ENCODE measurements at regions not wholly inside any gene's neighbourhood (a gene's known extent, or its start where the extent isn't known, plus 50 kb on each side); places are given as distances from the start of the nearest gene placed in this dataset.

GRCh38 chr1:61627365-61627764 lies 97.6 kb downstream of the TM2D1 start:
- Mint-ChIP-seq H3K4me3 (no peak overlapping the region), H3K9me3 (no peaks in the 10 kb centered on the region), H3K27ac (no peak overlapping the region), H3K4me1 (no peaks in the 10 kb centered on the region), H3K27me3 (peaks cover 6% of the 10 kb centered on the region), H3K36me3 (no peaks in the 10 kb centered on the region)
- DNase-seq = no peak
- POLR2A ChIA-PET = no interaction called here
- ATAC-seq (ENCODE audit: low read depth) = no peak

- Mint-ChIP-seq H3K36me3 (no peaks in the 10 kb centered on the region), H3K27ac (no peak overlapping the region), H3K4me1 (no peaks in the 10 kb centered on the region), H3K27me3 (peaks cover 5% of the 10 kb centered on the region), H3K9me3 (no peaks in the 10 kb centered on the region), H3K4me3 (no peak overlapping the region)
- DNase-seq (no peak), ATAC-seq (ENCODE audit: low read depth) (no peak)
- POLR2A ChIA-PET = no interaction called here
These were observed 98.1 kb downstream of the TM2D1 start for GRCh38 chr1:61626816-61627215.

- Mint-ChIP-seq H3K36me3 (no peaks in the 10 kb centered on the region), H3K27me3 (no peaks in the 10 kb centered on the region), H3K9me3 (no peaks in the 10 kb centered on the region), H3K27ac (no peak overlapping the region), H3K4me1 (no peaks in the 10 kb centered on the region), H3K4me3 (no peak overlapping the region)
- POLR2A ChIA-PET = no interaction called here
- no peak for DNase-seq
- ATAC-seq (ENCODE audit: low read depth) = no peak
These were observed 101.1 kb downstream of the TM2D1 start for GRCh38 chr1:61623852-61624251.

- POLR2A ChIA-PET = no interaction called here
- Mint-ChIP-seq H3K4me1 (no peaks in the 10 kb centered on the region), H3K4me3 (no peak overlapping the region), H3K27me3 (no peaks in the 10 kb centered on the region), H3K9me3 (no peaks in the 10 kb centered on the region), H3K27ac (no peak overlapping the region), H3K36me3 (no peaks in the 10 kb centered on the region)
- ATAC-seq (ENCODE audit: low read depth) (no peak), DNase-seq (no peak)
These were observed 104.4 kb downstream of the TM2D1 start for GRCh38 chr1:61620536-61620935.

GRCh38 chr1:61618755-61619154 lies 106.2 kb downstream of the TM2D1 start:
- Mint-ChIP-seq H3K9me3 (no peaks in the 10 kb centered on the region), H3K27ac (no peak overlapping the region), H3K4me1 (no peaks in the 10 kb centered on the region), H3K4me3 (no peak overlapping the region), H3K27me3 (peaks cover 2% of the 10 kb centered on the region), H3K36me3 (no peaks in the 10 kb centered on the region)
- DNase-seq (no peak), ATAC-seq (ENCODE audit: low read depth) (no peak)
- POLR2A ChIA-PET = interaction anchor here (0.7 kb wide), 1 partner anchor 204 kb away, joined by 3 read pairs; no protein-coding TSS in a partner anchor

- DNase-seq (no peak), ATAC-seq (ENCODE audit: low read depth) (no peak)
- no peaks in the 10 kb centered on the region for H3K36me3 Mint-ChIP-seq
- H3K9me3 Mint-ChIP-seq = no peaks in the 10 kb centered on the region
- POLR2A ChIA-PET = no interaction called here
- peaks cover 2% of the 10 kb centered on the region for H3K27me3 Mint-ChIP-seq
- H3K27ac Mint-ChIP-seq = no peak overlapping the region
- H3K4me1 Mint-ChIP-seq = no peaks in the 10 kb centered on the region
- no peak overlapping the region for H3K4me3 Mint-ChIP-seq
These were observed 106.7 kb downstream of the TM2D1 start for GRCh38 chr1:61618193-61618592.

GRCh38 chr1:61616830-61617229 lies 108.1 kb downstream of the TM2D1 start:
- no peak for DNase-seq
- no peak overlapping the region for H3K4me3 Mint-ChIP-seq
- no peak overlapping the region for H3K27ac Mint-ChIP-seq
- no peaks in the 10 kb centered on the region for H3K9me3 Mint-ChIP-seq
- H3K4me1 Mint-ChIP-seq = no peaks in the 10 kb centered on the region
- H3K36me3 Mint-ChIP-seq = no peaks in the 10 kb centered on the region
- H3K27me3 Mint-ChIP-seq = peaks cover 2% of the 10 kb centered on the region
- POLR2A ChIA-PET = no interaction called here
- no peak for ATAC-seq (ENCODE audit: low read depth)

GRCh38 chr1:61612602-61613001 lies 112.3 kb downstream of the TM2D1 start:
- H3K27me3 Mint-ChIP-seq = peaks cover 2% of the 10 kb centered on the region
- ATAC-seq (ENCODE audit: low read depth) (no peak), DNase-seq (no peak)
- no peak overlapping the region for H3K4me3 Mint-ChIP-seq
- H3K4me1 Mint-ChIP-seq = no peaks in the 10 kb centered on the region
- POLR2A ChIA-PET = no interaction called here
- H3K27ac Mint-ChIP-seq = no peak overlapping the region
- no peaks in the 10 kb centered on the region for H3K9me3 Mint-ChIP-seq
- no peaks in the 10 kb centered on the region for H3K36me3 Mint-ChIP-seq

- H3K4me3 Mint-ChIP-seq = no peak overlapping the region
- no peaks in the 10 kb centered on the region for H3K9me3 Mint-ChIP-seq
- H3K27me3 Mint-ChIP-seq = no peaks in the 10 kb centered on the region
- no peaks in the 10 kb centered on the region for H3K36me3 Mint-ChIP-seq
- H3K27ac Mint-ChIP-seq = no peak overlapping the region
- DNase-seq (no peak), ATAC-seq (ENCODE audit: low read depth) (no peak)
- POLR2A ChIA-PET = no interaction called here
- H3K4me1 Mint-ChIP-seq = no peaks in the 10 kb centered on the region
These were observed 115.9 kb downstream of the TM2D1 start for GRCh38 chr1:61609040-61609439.

GRCh38 chr1:61607448-61607847 lies 117.5 kb downstream of the TM2D1 start:
- H3K36me3 Mint-ChIP-seq = no peaks in the 10 kb centered on the region
- POLR2A ChIA-PET = interaction anchor here (0.5 kb wide), 1 partner anchor 619 kb away, joined by 4 read pairs; no protein-coding TSS in a partner anchor
- H3K4me3 Mint-ChIP-seq = no peak overlapping the region

GRCh38 chr1:61606448-61607312 lies 118.3 kb downstream of the TM2D1 start:
- no peak overlapping the region for H3K27ac Mint-ChIP-seq
- ATAC-seq (ENCODE audit: low read depth) (no peak), DNase-seq (no peak)
- POLR2A ChIA-PET = no interaction called here
- no peaks in the 10 kb centered on the region for H3K36me3 Mint-ChIP-seq
- H3K27me3 Mint-ChIP-seq = peaks cover 7% of the 10 kb centered on the region
- no peak overlapping the region for H3K4me3 Mint-ChIP-seq
- H3K4me1 Mint-ChIP-seq = no peaks in the 10 kb centered on the region
- H3K9me3 Mint-ChIP-seq = no peaks in the 10 kb centered on the region

More at GRCh38 chr1:61607448-61607847, 117.5 kb downstream of the TM2D1 start:
- H3K9me3 Mint-ChIP-seq = no peaks in the 10 kb centered on the region
- no peak for ATAC-seq (ENCODE audit: low read depth)
- H3K27ac Mint-ChIP-seq = no peak overlapping the region
- no peaks in the 10 kb centered on the region for H3K4me1 Mint-ChIP-seq
- DNase-seq = no peak
- no peaks in the 10 kb centered on the region for H3K27me3 Mint-ChIP-seq

GRCh38 chr1:61605607-61606321 lies 119.2 kb downstream of the TM2D1 start:
- Mint-ChIP-seq H3K27ac (no peak overlapping the region), H3K9me3 (no peaks in the 10 kb centered on the region), H3K27me3 (peaks cover 8% of the 10 kb centered on the region), H3K4me1 (no peaks in the 10 kb centered on the region), H3K4me3 (no peak overlapping the region), H3K36me3 (no peaks in the 10 kb centered on the region)
- ATAC-seq (ENCODE audit: low read depth) (no peak), DNase-seq (no peak)
- POLR2A ChIA-PET = no interaction called here

GRCh38 chr1:61604684-61605083 lies 120.3 kb downstream of the TM2D1 start:
- Mint-ChIP-seq H3K36me3 (no peaks in the 10 kb centered on the region), H3K4me3 (no peak overlapping the region), H3K27ac (no peak overlapping the region), H3K4me1 (no peaks in the 10 kb centered on the region), H3K9me3 (no peaks in the 10 kb centered on the region), H3K27me3 (peaks cover 9% of the 10 kb centered on the region)
- no peak for ATAC-seq (ENCODE audit: low read depth)
- POLR2A ChIA-PET = no interaction called here
- no peak for DNase-seq

GRCh38 chr1:61604261-61604660 lies 120.7 kb downstream of the TM2D1 start:
- no peak for DNase-seq
- H3K27me3 Mint-ChIP-seq = peaks cover 9% of the 10 kb centered on the region
- no peaks in the 10 kb centered on the region for H3K36me3 Mint-ChIP-seq
- no peaks in the 10 kb centered on the region for H3K9me3 Mint-ChIP-seq
- POLR2A ChIA-PET = no interaction called here
- H3K4me1 Mint-ChIP-seq = no peaks in the 10 kb centered on the region
- no peak overlapping the region for H3K27ac Mint-ChIP-seq
- no peak for ATAC-seq (ENCODE audit: low read depth)
- H3K4me3 Mint-ChIP-seq = no peak overlapping the region

Measured in activated naive CD8-positive, alpha-beta T cell treated with anti-CD3 and anti-CD28 coated beads, Interleukin-2, amount 10 ng/mL, durations not matched to agents 7 days and 5 days (primary cell).